ENCODE measurements at regions not wholly inside any gene's neighbourhood (a gene's known extent, or its start where the extent isn't known, plus 50 kb on each side); places are given as distances from the start of the nearest gene placed in this dataset.

DNA sequence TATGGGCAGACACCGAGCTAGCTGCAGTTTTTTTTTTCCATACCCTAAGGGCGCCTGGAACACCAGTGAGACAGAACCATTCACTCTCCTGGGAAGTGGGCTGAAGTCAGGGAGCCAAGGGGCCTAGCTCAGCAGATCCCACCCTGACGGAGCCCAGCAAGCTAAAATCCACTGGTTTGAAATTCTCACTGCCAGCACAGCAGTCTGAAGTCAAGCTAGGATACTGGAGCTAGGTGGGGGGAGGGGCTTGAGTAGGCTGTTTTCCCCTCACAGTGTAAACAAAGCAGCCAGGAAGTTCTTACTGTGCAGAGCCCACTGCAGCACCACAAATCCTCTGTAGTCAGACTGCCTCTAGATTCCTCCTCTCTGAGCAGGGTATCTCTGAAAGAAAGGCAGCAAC, 151.7 kb upstream of the HCN1 start:
- H3K9me3 ChIP-seq (ENCODE audit: control insufficient read depth, insufficient read depth, low read depth, low read length) = no peaks in the 10 kb centered on the region; the same call in 1 of the 2 replicates
- no peak for TF ChIP-seq SIN3A (IDR thresholded peaks at IDR 0.05; ENCODE audit: borderline replicate concordance, insufficient read depth, low read depth, low read length)
- TF ChIP-seq, protein P1, sequence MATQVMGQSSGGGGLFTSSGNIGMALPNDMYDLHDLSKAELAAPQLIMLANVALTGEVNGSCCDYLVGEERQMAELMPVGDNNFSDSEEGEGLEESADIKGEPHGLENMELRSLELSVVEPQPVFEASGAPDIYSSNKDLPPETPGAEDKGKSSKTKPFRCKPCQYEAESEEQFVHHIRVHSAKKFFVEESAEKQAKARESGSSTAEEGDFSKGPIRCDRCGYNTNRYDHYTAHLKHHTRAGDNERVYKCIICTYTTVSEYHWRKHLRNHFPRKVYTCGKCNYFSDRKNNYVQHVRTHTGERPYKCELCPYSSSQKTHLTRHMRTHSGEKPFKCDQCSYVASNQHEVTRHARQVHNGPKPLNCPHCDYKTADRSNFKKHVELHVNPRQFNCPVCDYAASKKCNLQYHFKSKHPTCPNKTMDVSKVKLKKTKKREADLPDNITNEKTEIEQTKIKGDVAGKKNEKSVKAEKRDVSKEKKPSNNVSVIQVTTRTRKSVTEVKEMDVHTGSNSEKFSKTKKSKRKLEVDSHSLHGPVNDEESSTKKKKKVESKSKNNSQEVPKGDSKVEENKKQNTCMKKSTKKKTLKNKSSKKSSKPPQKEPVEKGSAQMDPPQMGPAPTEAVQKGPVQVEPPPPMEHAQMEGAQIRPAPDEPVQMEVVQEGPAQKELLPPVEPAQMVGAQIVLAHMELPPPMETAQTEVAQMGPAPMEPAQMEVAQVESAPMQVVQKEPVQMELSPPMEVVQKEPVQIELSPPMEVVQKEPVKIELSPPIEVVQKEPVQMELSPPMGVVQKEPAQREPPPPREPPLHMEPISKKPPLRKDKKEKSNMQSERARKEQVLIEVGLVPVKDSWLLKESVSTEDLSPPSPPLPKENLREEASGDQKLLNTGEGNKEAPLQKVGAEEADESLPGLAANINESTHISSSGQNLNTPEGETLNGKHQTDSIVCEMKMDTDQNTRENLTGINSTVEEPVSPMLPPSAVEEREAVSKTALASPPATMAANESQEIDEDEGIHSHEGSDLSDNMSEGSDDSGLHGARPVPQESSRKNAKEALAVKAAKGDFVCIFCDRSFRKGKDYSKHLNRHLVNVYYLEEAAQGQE (IDR thresholded peaks at IDR 0.05; ENCODE audit: insufficient read depth in 1 of 2, low read depth in 2 of 2, low read length in 1 of 2) = no peak
- TF ChIP-seq, protein P2, sequence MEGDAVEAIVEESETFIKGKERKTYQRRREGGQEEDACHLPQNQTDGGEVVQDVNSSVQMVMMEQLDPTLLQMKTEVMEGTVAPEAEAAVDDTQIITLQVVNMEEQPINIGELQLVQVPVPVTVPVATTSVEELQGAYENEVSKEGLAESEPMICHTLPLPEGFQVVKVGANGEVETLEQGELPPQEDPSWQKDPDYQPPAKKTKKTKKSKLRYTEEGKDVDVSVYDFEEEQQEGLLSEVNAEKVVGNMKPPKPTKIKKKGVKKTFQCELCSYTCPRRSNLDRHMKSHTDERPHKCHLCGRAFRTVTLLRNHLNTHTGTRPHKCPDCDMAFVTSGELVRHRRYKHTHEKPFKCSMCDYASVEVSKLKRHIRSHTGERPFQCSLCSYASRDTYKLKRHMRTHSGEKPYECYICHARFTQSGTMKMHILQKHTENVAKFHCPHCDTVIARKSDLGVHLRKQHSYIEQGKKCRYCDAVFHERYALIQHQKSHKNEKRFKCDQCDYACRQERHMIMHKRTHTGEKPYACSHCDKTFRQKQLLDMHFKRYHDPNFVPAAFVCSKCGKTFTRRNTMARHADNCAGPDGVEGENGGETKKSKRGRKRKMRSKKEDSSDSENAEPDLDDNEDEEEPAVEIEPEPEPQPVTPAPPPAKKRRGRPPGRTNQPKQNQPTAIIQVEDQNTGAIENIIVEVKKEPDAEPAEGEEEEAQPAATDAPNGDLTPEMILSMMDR (IDR thresholded peaks at IDR 0.05) = no peak
- TF ChIP-seq POLR2AphosphoS5 (IDR thresholded peaks at IDR 0.05; ENCODE audit: low read depth, low read length) = no peak
- no peak for TF ChIP-seq TCF7L2 (IDR thresholded peaks at IDR 0.05; ENCODE audit: low read depth, low read length)
- ChIA-PET POLR2A (no interaction called here), CTCF (no interaction called here)
- no peak overlapping the region for H3K27ac ChIP-seq (ENCODE audit: low read length)
- intact Hi-C loops (cut with micrococcal nuclease; ENCODE audit: unreplicated experiment) = no loop called here
- BruUV-seq (replicated peaks) = no TSS peak
- H3K4me3 ChIP-seq (ENCODE audit: low read depth in 2 of 2, low read length in 2 of 2) = no peak overlapping the region
- no peak for ATAC-seq
- H3K4me1 ChIP-seq (ENCODE audit: control insufficient read depth, insufficient read depth, low read length) = no peaks in the 10 kb centered on the region
- H3K27me3 ChIP-seq (ENCODE audit: control insufficient read depth, insufficient read depth, low read length) = no peaks in the 10 kb centered on the region
- DNase-seq (ENCODE audit: low read depth, low spot score) = no peak
- in situ Hi-C loops (cut with HindIII; ENCODE audit: low pct_unique_long_range_greater_than_20kb, low sequenced_read_pairs) = no loop called here
- H3K36me3 ChIP-seq (ENCODE audit: control insufficient read depth, insufficient read depth, low read length) = no peaks in the 10 kb centered on the region

DNA sequence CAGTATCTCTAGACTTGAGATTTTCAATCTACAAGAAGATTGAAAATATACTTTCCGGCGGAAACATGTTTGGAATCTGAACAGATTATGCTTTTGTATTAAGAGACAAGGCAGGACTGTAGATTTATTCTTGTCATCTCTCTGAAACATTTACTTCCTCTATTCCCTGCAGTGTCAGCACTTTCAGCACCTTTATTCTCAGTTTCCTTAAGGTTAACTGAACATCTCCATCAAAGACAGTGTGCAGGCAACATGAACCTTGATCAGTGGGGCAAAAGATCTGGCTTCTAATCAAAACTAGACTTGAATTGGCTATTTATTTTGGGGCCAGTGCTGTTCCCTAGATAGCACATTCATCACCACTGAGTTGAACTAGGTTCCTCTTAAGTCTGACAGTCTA, 129.9 kb upstream of the HCN1 start:
- TF ChIP-seq TCF7L2 (IDR thresholded peaks at IDR 0.05; ENCODE audit: low read depth, low read length) (no peak), SIN3A (IDR thresholded peaks at IDR 0.05; ENCODE audit: borderline replicate concordance, insufficient read depth, low read depth, low read length) (no peak), POLR2AphosphoS5 (IDR thresholded peaks at IDR 0.05; ENCODE audit: low read depth, low read length) (no peak)
- TF ChIP-seq, protein P1 (IDR thresholded peaks at IDR 0.05; ENCODE audit: insufficient read depth in 1 of 2, low read depth in 2 of 2, low read length in 1 of 2) = no peak
- TF ChIP-seq, protein P2 (IDR thresholded peaks at IDR 0.05) = no peak
- in situ Hi-C loops (cut with HindIII; ENCODE audit: low pct_unique_long_range_greater_than_20kb, low sequenced_read_pairs) = no loop called here
- Histone ChIP-seq H3K4me3 (ENCODE audit: low read depth in 2 of 2, low read length in 2 of 2) (no peak overlapping the region), H3K36me3 (ENCODE audit: control insufficient read depth, insufficient read depth, low read length) (no peaks in the 10 kb centered on the region), H3K27me3 (ENCODE audit: control insufficient read depth, insufficient read depth, low read length) (no peaks in the 10 kb centered on the region), H3K9me3 (ENCODE audit: control insufficient read depth, insufficient read depth, low read depth, low read length) (peaks cover 3% of the 10 kb centered on the region; the same call in 1 of the 2 replicates), H3K27ac (ENCODE audit: low read length) (no peak overlapping the region), H3K4me1 (ENCODE audit: control insufficient read depth, insufficient read depth, low read length) (no peaks in the 10 kb centered on the region)
- no TSS peak for BruUV-seq (replicated peaks)
- ChIA-PET POLR2A (no interaction called here), CTCF (no interaction called here)
- ATAC-seq (no peak), DNase-seq (ENCODE audit: low read depth, low spot score) (no peak)
- intact Hi-C loops (cut with micrococcal nuclease; ENCODE audit: unreplicated experiment) = no loop called here
